GM10266 (cell line): ENCODE measurements at regions not wholly inside any gene's neighbourhood (a gene's known extent, or its start where the extent isn't known, plus 50 kb on each side); places are given as distances from the start of the nearest gene placed in this dataset.
"Not testable (repeated sequence)": the region's sequence is repeated elsewhere in the genome, so short reads cannot be mapped to it uniquely, and the experiment has no call there.

ENCODE experiments used
- DNase-seq: peaks from one replicate; pipeline ENCODE4 v3.0.0; 2012; ENCODE audit errors: extremely low spot score
- CTCF ChIP-seq: IDR thresholded peaks from 2 replicates; pipeline ENCODE4 v1.5.1; 2012; ENCODE audit warnings: mild to moderate bottlenecking, low read depth; ENCODE audit not compliant: control insufficient read depth, insufficient read depth; ENCODE audit errors: missing control alignments

GRCh38 chr1:55309053-55309452 lies 93.9 kb upstream of the USP24 start:
- no peak for TF ChIP-seq CTCF
- no peak for DNase-seq

GRCh38 chr1:55305735-55306134 lies 90.6 kb upstream of the USP24 start:
- TF ChIP-seq CTCF: no peak
- DNase-seq: no peak

GRCh38 chr1:55304229-55304740 lies 89.1 kb upstream of the USP24 start:
- no peak for TF ChIP-seq CTCF
- DNase-seq: no peak

- no peak for TF ChIP-seq CTCF
- no peak for DNase-seq
These were observed 87.8 kb upstream of the USP24 start for GRCh38 chr1:55302972-55303371.

- no peak for TF ChIP-seq CTCF
These were observed 86.7 kb upstream of the USP24 start for GRCh38 chr1:55301912-55302311.

GRCh38 chr1:55300975-55301374 lies 85.8 kb upstream of the USP24 start:
- no peak for DNase-seq
- no peak for TF ChIP-seq CTCF

More at GRCh38 chr1:55301912-55302311, 86.7 kb upstream of the USP24 start:
- no peak for DNase-seq

GRCh38 chr1:55298167-55298894 lies 83.2 kb upstream of the USP24 start:
- no peak for DNase-seq
- no peak for TF ChIP-seq CTCF

- DNase-seq: not testable (repeated sequence)
These were observed 81.1 kb upstream of the USP24 start for GRCh38 chr1:55296247-55296646.
